Ovary (tissue), 7 donors: ENCODE measurements at regions not wholly inside any gene's neighbourhood (a gene's known extent, or its start where the extent isn't known, plus 50 kb on each side); places are given as distances from the start of the nearest gene placed in this dataset.

Experiments used
- DNase-seq, 5 donors: peaks; one replicate each; pipeline ENCODE4 v3.0.0-alpha.2; 2019 to 2020
- H3K27ac ChIP-seq, 2 donors: fragments of 200-600 bp; one replicate each; pipeline versions ENCODE4 v1.5.1 to v1.8.0; 2019 to 2022
- H3K27me3 ChIP-seq: fragments of 200-600 bp; one replicate; pipeline ENCODE4 v1.8.0; 2022
- H3K36me3 ChIP-seq: fragments of 200-600 bp; sonication (generic); one replicate; pipeline ENCODE4 v1.5.1; 2019
- H3K4me1 ChIP-seq: one replicate; pipeline ENCODE4 v1.8.1; 2013; ENCODE audit warnings: mild to moderate bottlenecking, moderate library complexity; ENCODE audit not compliant: insufficient read depth
- H3K4me3 ChIP-seq: fragments of 200-600 bp; sonication (generic); one replicate; pipeline ENCODE4 v1.5.1; 2017
- H3K9me3 ChIP-seq, 2 donors: fragments of 200-600 bp in 1 of 2; sonication (generic) in 1 of 2; one replicate each; pipeline versions ENCODE4 v1.5.1 to v1.8.1; 2013 to 2019; ENCODE audit warnings: mild to moderate bottlenecking in 1 of 2, moderate library complexity in 1 of 2
- CTCF ChIP-seq, 3 donors: fragments of 450-650 bp in 2 of 3; fragments of 200-600 bp in 1 of 3; IDR thresholded peaks; one replicate each; pipeline versions ENCODE4 v1.5.1 to v1.8.0; 2016 to 2022; ENCODE audit warnings: antibody characterized with exemption in 3 of 3, mild to moderate bottlenecking in 1 of 3
- EP300 ChIP-seq: sonication (generic); formaldehyde crosslinking; IDR thresholded peaks from one replicate; pipeline ENCODE4 v1.6.1; 2017; ENCODE audit warnings: antibody characterized with exemption
- POLR2A ChIP-seq: fragments of 450-650 bp; IDR thresholded peaks from one replicate; pipeline ENCODE4 v1.6.1; 2017; ENCODE audit warnings: antibody characterized with exemption, mild to moderate bottlenecking, moderate library complexity
- WGBS, 3 donors: extraction: QIAGEN DNeasy Blood & Tissue Kit in 1 of 3; methylation state at CpG; one replicate each; pipeline versions ENCODE4 v1.1.5 to v1.1.7; 2013 to 2017; 5-methylcytosine and 5-hydroxymethylcytosine counted together
- intact Hi-C, 4 donors: fragments of 100-400 bp; cut with DNase I; formaldehyde crosslinking; loops; one replicate each; pipeline versions ENCODE4 v1.11.0 to v1.15.1; 2022 to 2023
- donor health status: DM: no; HTN: no; CAD: no; lungs with moderate emphysema.
- donor health status: DM: no; HTN: no; CAD: no.
- donor health status: Bipolar disorder and iron deficiency.
- donor health status: DM: no; HTN: no; CAD: no.
- donor health status: DM: yes; HTN: yes; CAD: no.

- TF ChIP-seq POLR2A, result no peak
- TF ChIP-seq EP300, result no peak
- TF ChIP-seq CTCF (IDR thresholded peaks at IDR 0.05), result no peak
- no peaks in the 10 kb centered on the region for H3K27me3 ChIP-seq
- H3K36me3 ChIP-seq, result no peaks in the 10 kb centered on the region
- intact Hi-C loops, result no loop called here
- no peak for DNase-seq
- no peak overlapping the region for H3K27ac ChIP-seq
- H3K9me3 ChIP-seq, result no peaks in the 10 kb centered on the region
- H3K4me1 ChIP-seq, result no peaks in the 10 kb centered on the region
- H3K4me3 ChIP-seq, result no peak overlapping the region
These were observed 707.5 kb downstream of the BCL11B start for GRCh38 chr14:98564541-98564940.

DNA sequence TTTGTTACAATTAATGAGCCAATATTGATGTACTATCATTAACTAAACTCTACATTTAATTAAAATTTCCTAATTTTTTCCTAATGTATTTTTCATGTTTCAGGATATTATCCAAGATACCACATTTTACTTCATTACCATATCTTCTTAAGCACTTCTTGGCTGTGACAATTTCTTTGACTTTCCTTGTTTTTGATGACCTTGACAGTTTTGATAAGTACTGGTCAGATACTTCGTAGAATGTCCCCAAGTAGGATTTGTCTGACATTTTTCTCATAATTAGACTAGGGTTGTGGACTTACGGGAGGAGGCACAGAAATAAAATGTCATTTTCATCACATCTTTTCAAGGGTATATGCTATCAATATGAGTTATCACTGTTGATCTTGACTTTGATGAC, 700.9 kb downstream of the BCL11B start:
- intact Hi-C loops, result no loop called here
- WGBS, 3 donors, result 75 to 80% (median 79%) methylated on average over 2 of the region's 2 CpGs
- TF ChIP-seq POLR2A (no peak), CTCF (IDR thresholded peaks at IDR 0.05) (no peak), EP300 (no peak)

DNA sequence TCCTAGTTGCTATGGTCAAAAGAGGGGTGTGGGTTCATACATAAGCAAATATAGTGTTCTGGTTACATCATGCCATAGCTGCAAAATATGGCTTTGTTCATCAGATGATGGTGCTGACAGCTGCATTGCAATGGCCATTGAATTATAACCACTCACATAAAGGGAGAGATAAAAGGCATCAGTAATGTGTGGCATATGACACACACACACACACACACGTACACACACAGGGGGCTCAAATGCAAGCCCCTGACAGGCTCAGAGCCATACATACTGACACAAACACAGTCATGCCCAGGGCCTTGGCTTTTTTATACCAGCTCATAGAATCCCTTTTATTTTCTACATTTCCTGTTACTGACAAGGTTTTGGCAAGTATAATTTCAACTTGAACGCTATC, 698.9 kb downstream of the BCL11B start:
- WGBS, 3 donors, result 59 to 61% (median 60%) methylated on average over 2 of the region's 2 CpGs
- TF ChIP-seq CTCF (IDR thresholded peaks at IDR 0.05) (no peak), POLR2A (no peak), EP300 (no peak)

More for the DNA sequence above, 700.9 kb downstream of the BCL11B start:
- no peak overlapping the region for H3K27ac ChIP-seq
- H3K4me1 ChIP-seq, result no peaks in the 10 kb centered on the region
- no peak overlapping the region for H3K4me3 ChIP-seq
- H3K36me3 ChIP-seq, result no peaks in the 10 kb centered on the region
- no peaks in the 10 kb centered on the region for H3K9me3 ChIP-seq
- DNase-seq, result no peak
- H3K27me3 ChIP-seq, result no peaks in the 10 kb centered on the region

DNA sequence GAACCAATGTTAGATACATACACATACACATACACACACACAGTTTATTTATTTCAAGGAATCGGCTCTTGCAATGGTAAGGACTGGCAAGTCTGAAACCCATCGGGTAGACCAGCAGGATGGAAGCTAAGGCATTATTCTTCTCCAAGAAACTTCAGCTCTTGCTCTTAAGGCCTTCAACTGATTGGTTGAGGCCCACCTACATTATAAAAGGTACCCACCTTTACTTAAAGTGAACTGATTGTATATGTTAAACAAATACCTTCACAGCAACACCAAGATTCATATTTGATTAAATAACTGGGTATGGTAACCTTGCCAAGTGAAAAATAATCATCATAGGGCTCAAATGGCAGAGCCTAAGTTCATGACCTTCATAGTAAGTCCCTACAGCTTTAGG, 695.5 kb downstream of the BCL11B start:
- no peak overlapping the region for H3K27ac ChIP-seq
- no peaks in the 10 kb centered on the region for H3K4me1 ChIP-seq
- H3K27me3 ChIP-seq, result no peaks in the 10 kb centered on the region
- 79 to 94% (median 82%) methylated on average over 2 of the region's 2 CpGs for WGBS, 3 donors
- DNase-seq, result no peak
- no peak for TF ChIP-seq POLR2A
- TF ChIP-seq CTCF (IDR thresholded peaks at IDR 0.05), result no peak
- no peak for TF ChIP-seq EP300
- H3K9me3 ChIP-seq, result no peaks in the 10 kb centered on the region
- H3K4me3 ChIP-seq, result no peak overlapping the region
- intact Hi-C loops, result no loop called here
- H3K36me3 ChIP-seq, result no peaks in the 10 kb centered on the region

More for the DNA sequence above, 698.9 kb downstream of the BCL11B start:
- Histone ChIP-seq H3K36me3 (no peaks in the 10 kb centered on the region), H3K9me3 (no peaks in the 10 kb centered on the region), H3K27me3 (no peaks in the 10 kb centered on the region), H3K4me3 (no peak overlapping the region), H3K4me1 (no peaks in the 10 kb centered on the region), H3K27ac (no peak overlapping the region)
- no peak for DNase-seq
- intact Hi-C loops, result no loop called here

- Histone ChIP-seq H3K27ac (no peak overlapping the region), H3K27me3 (no peaks in the 10 kb centered on the region), H3K4me1 (no peaks in the 10 kb centered on the region), H3K36me3 (no peaks in the 10 kb centered on the region), H3K4me3 (no peak overlapping the region), H3K9me3 (no peaks in the 10 kb centered on the region)
- TF ChIP-seq EP300, result no peak
- no peak for TF ChIP-seq CTCF (IDR thresholded peaks at IDR 0.05)
- TF ChIP-seq POLR2A, result no peak
- intact Hi-C loops, result no loop called here
- DNase-seq, result no peak
- WGBS, 3 donors, result 34 to 56% (median 39%) methylated on average over 2 of the region's 2 CpGs
These were observed 693.8 kb downstream of the BCL11B start for GRCh38 chr14:98578204-98578603.
